Posterior cingulate gyrus (tissue), 11 donors: ENCODE measurements at regions not wholly inside any gene's neighbourhood (a gene's known extent, or its start where the extent isn't known, plus 50 kb on each side); places are given as distances from the start of the nearest gene placed in this dataset.

Experiments used
- DNase-seq, 10 donors: peaks; one replicate each; pipeline versions ENCODE4 v3.0.0 to v3.0.0-alpha.2; 2020 to 2021; ENCODE audit warnings: mixed read lengths in 3 of 10
- intact Hi-C: fragments of 100-400 bp; cut with DNase I; formaldehyde crosslinking; loops from one replicate; pipeline ENCODE4 v1.15.1; 2023

DNA sequence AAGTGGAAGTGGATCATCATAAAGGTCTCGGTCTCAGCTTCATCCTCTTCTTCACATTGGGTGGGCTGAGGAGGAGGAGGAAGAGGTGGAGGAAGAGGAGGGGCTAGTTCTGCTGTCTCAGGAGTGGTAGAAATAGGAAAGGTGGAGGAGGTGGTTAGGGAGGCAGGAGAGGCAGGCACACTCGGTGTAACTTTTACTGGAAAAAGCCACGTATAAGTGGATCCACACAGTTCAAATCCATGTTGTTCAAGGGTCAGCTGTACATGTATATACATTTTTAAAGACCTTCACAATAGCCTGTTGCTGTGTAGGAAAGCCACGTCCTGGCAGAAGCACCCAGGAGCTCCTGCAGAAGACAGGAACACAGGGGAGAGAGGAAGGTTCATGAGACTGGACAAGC lies 110.3 kb upstream of the RAB12 start:
- intact Hi-C loops = no loop called here
- peak in 1 of 10 donors; percentile 36 for DNase-seq

- intact Hi-C loops = no loop called here
- peak in 1 of 10 donors; percentile 22 for DNase-seq
Measured at GRCh38 chr18:8499810-8500675, 109.2 kb upstream of the RAB12 start.

DNA sequence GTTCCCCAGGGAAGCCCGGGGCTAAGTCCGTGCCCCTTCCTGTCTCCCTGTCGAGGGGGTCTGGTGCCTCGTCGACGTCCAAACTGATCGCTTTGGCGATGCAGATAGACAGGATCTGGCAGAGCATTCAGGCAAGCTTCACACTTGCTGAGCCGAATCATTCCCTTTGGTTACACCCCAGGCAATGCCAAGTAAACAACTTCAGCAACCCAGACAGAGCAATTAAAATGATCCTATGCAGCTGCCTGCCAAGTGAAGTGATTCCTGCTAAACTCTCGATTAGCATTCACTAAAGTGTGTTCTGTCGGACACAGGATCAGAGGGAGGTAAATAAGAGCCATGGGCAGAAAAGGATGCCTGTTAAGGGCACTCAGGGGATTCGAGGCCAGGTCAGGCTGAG lies 108.2 kb upstream of the RAB12 start:
- intact Hi-C loops = no loop called here
- peak in 1 of 10 donors; percentile 72 for DNase-seq

DNA sequence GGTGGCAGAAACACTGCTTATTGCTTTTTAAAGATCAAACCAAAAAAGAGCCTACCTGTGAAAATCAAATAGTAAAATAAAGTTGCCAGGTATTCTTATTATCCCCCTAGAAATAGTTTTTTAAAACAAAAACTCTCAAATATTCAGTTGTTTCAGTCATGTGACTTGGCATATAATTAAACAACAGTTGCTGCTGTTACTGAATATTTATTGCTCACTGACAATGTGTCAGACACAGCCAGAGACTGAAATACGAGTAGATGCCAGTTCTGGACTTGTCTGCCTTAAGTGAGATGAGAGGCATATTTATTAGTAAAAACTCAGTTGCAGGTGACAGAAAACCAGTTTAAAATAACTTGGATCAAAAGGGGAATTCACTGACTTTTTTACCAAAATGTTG lies 106.0 kb upstream of the RAB12 start:
- intact Hi-C loops = no loop called here
- DNase-seq = no peak

DNA sequence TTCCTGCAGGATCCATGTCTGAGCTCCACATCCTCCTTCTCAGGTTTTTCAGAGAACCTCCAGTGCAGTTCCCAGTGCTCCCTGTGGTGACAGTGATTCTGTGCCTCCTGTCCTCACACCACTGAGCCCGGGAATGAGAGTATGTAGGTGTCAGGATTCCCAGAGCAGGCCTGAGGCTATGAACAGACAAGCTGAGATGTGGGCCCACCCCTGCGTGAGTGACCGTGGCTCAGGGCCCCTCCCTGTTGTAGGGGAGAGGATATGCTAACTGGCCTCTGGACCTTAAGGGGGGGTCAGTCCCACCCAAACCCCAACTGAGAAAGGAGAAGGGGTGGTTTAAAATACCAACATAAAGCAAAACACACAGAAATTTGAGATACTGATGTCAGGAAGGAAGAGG lies 104.8 kb upstream of the RAB12 start:
- intact Hi-C loops = no loop called here

GRCh38 chr18:8504880-8505435 lies 104.3 kb upstream of the RAB12 start:
- peak in 1 of 10 donors; percentile 32 for DNase-seq
- intact Hi-C loops = no loop called here

More for the DNA sequence above, 104.8 kb upstream of the RAB12 start:
- peak in 1 of 10 donors; percentile 43 for DNase-seq

DNA sequence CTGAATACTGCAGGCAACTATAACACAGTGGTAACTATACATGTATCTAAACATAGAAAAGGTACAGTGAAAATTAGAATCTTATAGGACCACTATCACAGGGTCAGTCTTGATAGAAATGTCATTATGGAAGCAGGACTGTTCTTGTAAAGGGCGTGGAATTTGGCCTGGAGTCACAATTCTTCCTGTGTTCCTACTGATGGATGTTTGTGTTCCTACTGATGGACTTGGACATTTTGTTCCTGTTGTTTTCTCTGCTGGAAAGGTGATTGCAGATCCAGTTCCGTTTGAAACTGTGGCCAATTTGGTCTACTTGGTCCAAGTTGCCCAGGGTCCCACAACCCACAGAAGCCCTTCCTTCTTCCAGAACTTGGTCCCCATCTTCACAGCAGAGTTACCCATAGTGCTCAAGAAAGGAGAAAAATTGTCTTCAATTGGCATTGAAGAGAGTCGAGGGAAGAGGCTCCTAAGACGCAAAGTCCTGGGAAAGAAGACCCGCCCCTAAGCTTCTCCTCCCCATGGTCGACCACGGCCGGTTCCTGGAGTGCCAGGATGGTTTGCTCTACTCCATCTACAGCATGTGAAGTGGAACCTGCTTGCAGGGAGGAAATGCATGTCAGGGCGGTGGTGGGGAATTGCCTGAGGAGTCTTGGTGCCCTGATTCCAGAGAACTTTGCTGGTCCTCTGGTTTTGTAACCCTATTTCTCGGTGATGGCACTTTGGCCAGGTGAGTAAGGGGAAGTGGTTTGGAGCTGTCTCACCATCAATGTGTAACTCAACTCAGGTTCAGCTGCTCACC lies 102.8 kb upstream of the RAB12 start:
- intact Hi-C loops = no loop called here
- peak in 1 of 10 donors; percentile 56 for DNase-seq

DNA sequence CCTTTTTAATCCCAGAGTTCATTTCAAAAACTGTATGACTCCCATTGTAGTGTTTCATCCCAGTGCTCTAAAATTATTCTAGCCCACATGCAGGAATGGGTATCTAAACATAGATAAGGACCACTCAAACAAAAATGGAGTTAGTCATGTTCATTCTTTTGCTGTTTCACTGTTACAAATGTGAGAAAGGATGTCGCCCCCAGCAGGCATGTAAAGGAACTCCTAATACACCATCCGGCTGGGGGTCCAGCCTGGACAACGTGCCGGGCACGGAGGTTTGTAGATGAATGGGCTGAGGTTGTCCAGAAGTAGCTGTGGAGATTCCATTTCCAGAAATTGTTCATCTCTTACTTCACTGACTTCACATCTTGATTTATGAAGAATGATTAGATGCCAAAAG lies 101.9 kb upstream of the RAB12 start:
- DNase-seq = no peak
- intact Hi-C loops = no loop called here

GRCh38 chr18:8507915-8508705 lies 101.1 kb upstream of the RAB12 start:
- intact Hi-C loops = no loop called here
- no peak for DNase-seq

DNA sequence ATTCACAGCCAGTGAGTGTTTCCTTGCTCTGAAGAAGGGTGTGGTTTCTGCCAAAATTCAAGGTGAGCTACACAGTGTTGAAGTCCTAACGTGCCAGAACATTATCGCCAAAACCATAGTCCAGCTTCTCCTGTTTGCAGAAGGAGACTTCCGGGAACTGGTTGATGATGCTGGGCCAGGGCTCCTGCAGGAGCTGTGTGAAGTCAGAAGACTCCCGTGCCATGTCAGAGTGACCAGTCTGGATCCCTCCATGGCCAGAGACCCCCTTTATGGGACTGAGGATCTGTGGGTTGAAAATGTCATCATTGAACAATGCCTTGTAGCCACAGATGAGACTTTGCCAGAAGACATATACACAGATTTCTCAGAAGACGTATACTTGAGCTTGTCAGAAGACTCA lies 96.0 kb upstream of the RAB12 start:
- intact Hi-C loops = no loop called here
- DNase-seq = no peak

DNA sequence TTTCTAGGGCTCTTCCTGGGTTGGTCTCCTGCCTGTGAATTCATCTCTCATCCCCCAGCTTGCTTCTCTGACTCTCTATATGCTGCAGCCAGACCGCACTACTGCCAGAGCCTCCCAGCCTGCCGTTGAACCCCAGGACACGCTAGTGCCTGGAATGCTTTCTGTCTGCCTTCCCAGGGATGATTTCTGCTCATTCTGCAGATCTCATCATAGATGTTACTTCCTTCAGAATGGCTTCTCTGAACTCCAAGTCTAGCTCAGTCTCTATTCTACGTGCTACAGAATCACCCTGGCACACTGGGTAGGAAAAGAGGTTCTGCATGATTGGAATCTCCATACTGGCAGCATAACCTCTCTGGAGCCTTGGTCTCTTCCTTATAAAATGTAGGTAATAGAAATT lies 94.8 kb upstream of the RAB12 start:
- intact Hi-C loops = no loop called here
- DNase-seq = no peak

- intact Hi-C loops = no loop called here
- DNase-seq = no peak
Measured at GRCh38 chr18:8515142-8515865, 93.9 kb upstream of the RAB12 start.

- DNase-seq = no peak
- intact Hi-C loops = no loop called here
Measured at GRCh38 chr18:8516371-8517250, 92.6 kb upstream of the RAB12 start.

DNA sequence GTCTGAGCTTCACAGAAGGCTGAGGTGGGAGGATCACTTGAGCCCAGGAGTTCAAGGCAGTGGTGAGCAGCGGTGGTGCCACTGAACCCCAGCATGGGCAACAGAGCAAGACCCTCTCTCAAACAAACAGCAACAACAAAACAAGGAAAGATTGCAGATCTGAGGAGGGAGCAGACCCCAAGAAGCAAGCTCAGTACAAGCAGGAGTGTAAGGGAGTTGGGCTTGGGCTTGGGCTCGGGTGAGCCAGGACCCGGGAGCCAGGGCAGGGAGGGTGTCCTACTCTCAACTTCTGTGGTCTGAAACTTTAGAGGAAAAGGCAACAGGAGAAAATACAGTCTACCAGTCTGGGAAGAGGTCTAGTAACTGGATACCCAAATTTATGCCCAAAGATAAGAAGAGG lies 92.0 kb upstream of the RAB12 start:
- no peak for DNase-seq
- intact Hi-C loops = no loop called here

GRCh38 chr18:8519102-8519501 lies 90.1 kb upstream of the RAB12 start:
- DNase-seq = no peak
- intact Hi-C loops = no loop called here

GRCh38 chr18:8520266-8520665 lies 89.0 kb upstream of the RAB12 start:
- no peak for DNase-seq
- intact Hi-C loops = no loop called here

DNA sequence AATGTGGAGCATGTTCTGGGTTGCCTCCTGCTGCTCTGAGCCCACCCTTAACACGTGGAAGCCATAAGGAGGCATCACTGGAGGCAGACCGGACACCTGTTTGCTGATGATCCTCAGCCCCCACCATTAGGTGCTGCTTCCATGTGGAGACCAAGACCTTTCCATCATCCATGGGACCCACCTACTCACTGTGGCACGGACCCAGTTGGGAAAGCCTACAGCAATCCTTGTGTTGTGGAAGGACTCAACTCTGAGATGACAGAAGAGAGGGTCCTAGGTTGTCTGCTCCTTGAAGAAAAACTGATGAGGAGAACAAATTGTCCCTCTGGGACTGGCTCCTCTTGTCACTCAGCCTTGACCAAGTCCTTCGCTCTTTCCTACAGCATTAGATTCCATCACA lies 86.5 kb upstream of the RAB12 start:
- intact Hi-C loops = no loop called here
- DNase-seq = no peak

- intact Hi-C loops = no loop called here
Measured at GRCh38 chr18:8525692-8526091, 83.5 kb upstream of the RAB12 start.

DNA sequence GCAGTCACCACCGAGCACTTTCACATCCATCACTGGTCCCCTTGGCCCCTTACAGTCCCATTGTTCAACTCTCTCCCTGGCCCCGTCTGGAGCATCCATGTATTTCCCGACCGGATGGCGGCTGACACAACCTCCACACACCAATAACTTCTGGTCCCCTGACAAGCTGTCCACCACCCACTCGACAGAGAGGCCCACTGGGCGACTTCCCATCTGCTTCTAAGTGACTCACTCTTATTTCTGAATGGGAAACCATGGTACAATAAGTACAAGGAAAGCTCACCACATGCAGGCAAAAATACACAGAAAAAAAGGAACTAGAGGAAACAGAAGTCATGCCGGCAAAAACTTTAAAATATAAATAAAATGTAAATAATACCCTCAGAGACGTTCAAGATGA lies 82.9 kb upstream of the RAB12 start:
- intact Hi-C loops = no loop called here
- DNase-seq = peak in 8 of 10 donors; percentile 31 to 93 (median 58)

More at GRCh38 chr18:8525692-8526091, 83.5 kb upstream of the RAB12 start:
- no peak for DNase-seq
